SU-DHL-6 (cell line): ENCODE measurements at regions not wholly inside any gene's neighbourhood (a gene's known extent, or its start where the extent isn't known, plus 50 kb on each side); places are given as distances from the start of the nearest gene placed in this dataset.

ENCODE experiments used
- EZH2phosphoT487 ChIP-seq: fragments of 200-600 bp; sonication (generic), shearing (Covaris generic); conservative IDR thresholded peaks from 2 replicates; pipeline ENCODE4 v1.6.1; 2018; ENCODE audit warnings: mild to moderate bottlenecking, antibody characterized with exemption, low read length, moderate library complexity, mixed read lengths
- TF ChIP-seq, protein P1 (sequence below): fragments of 200-600 bp; sonication (generic); IDR thresholded peaks from one replicate; pipeline ENCODE4 v1.5.1; 2017; ENCODE audit warnings: antibody characterized with exemption, mild to moderate bottlenecking, low read length, moderate library complexity; ENCODE audit not compliant: insufficient read depth, poor library complexity, severe bottlenecking

DNA sequence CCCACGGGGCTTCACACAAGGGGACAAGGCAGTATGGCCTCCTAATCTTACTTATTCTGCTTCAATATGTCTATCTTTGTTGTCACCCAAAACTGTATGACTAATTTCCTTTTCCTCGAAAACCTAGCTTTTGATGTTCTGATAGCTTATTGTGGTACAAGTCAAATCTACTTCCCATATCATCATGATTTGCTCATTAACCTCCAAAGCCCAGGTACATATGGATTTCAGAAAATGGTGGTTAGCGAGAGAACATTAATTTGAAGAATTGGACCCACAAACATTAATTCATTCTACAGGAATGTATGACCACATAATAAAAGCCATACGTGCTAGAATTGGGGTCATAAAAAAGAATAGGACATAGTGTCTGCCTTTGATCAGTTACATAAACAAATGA lies 412.5 kb downstream of the CCDC91 start:
- TF ChIP-seq, protein P1, sequence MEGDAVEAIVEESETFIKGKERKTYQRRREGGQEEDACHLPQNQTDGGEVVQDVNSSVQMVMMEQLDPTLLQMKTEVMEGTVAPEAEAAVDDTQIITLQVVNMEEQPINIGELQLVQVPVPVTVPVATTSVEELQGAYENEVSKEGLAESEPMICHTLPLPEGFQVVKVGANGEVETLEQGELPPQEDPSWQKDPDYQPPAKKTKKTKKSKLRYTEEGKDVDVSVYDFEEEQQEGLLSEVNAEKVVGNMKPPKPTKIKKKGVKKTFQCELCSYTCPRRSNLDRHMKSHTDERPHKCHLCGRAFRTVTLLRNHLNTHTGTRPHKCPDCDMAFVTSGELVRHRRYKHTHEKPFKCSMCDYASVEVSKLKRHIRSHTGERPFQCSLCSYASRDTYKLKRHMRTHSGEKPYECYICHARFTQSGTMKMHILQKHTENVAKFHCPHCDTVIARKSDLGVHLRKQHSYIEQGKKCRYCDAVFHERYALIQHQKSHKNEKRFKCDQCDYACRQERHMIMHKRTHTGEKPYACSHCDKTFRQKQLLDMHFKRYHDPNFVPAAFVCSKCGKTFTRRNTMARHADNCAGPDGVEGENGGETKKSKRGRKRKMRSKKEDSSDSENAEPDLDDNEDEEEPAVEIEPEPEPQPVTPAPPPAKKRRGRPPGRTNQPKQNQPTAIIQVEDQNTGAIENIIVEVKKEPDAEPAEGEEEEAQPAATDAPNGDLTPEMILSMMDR, result no peak
- TF ChIP-seq EZH2phosphoT487, result no peak
